WERI-Rb-1 (cell line): ENCODE measurements at regions not wholly inside any gene's neighbourhood (a gene's known extent, or its start where the extent isn't known, plus 50 kb on each side); places are given as distances from the start of the nearest gene placed in this dataset.

Experiments
- DNase-seq: peaks from one replicate; pipeline ENCODE4 v3.0.0-alpha.2; 2020
- H3K27ac ChIP-seq: fragments of 250-450 bp; sonication (Bioruptor Pico); 2 replicates; pipeline ENCODE4 v1.5.1; 2020; ENCODE audit warnings: mild to moderate bottlenecking, moderate library complexity
- H3K27me3 ChIP-seq: fragments of 250-450 bp; sonication (Bioruptor Pico); 2 replicates; pipeline ENCODE4 v1.5.1; 2021; ENCODE audit warnings: mild to moderate bottlenecking, low read depth, moderate library complexity; ENCODE audit not compliant: insufficient read depth, severe bottlenecking
- H3K36me3 ChIP-seq: fragments of 250-450 bp; sonication (Bioruptor Pico); 2 replicates; pipeline ENCODE4 v1.5.1; 2020; ENCODE audit warnings: mild to moderate bottlenecking, moderate library complexity
- H3K4me3 ChIP-seq: 2 replicates; pipeline ENCODE4 v1.5.1; 2011; ENCODE audit warnings: low read depth, mild to moderate bottlenecking, control low read depth, low read length
- H3K9me3 ChIP-seq: fragments of 250-450 bp; sonication (Bioruptor Pico); 2 replicates; pipeline ENCODE4 v1.5.1; 2021; ENCODE audit warnings: mild to moderate bottlenecking, moderate library complexity; ENCODE audit not compliant: severe bottlenecking
- TF ChIP-seq, protein P1 (sequence below): IDR thresholded peaks from 2 replicates; pipeline ENCODE4 v1.5.1; 2011; ENCODE audit warnings: low read depth, mild to moderate bottlenecking, control low read depth, inconsistent platforms, low read length

DNA sequence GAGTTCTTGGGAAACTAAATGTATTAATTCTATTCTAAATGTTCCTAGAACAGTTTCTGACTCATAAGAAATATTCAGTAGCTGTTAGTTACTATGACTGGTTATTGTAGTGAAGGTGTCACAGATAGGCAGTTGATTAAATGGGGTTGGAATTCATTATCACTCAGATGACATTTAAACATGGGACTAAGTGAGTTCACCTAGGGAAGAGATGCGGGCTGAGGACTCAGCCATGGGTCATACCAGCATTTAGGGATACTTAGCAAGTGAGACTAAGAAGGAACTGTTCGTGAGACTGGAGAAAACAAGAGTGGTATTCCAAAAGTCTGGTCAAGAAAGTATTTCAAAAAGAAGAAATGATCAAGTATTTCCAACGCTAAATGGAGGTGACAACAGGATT is 125.1 kb upstream of the ADGRL4 start:
- H3K27ac ChIP-seq, result no peak overlapping the region
- no peaks in the 10 kb centered on the region for H3K36me3 ChIP-seq
- H3K9me3 ChIP-seq, result no peaks in the 10 kb centered on the region
- TF ChIP-seq, protein P1, sequence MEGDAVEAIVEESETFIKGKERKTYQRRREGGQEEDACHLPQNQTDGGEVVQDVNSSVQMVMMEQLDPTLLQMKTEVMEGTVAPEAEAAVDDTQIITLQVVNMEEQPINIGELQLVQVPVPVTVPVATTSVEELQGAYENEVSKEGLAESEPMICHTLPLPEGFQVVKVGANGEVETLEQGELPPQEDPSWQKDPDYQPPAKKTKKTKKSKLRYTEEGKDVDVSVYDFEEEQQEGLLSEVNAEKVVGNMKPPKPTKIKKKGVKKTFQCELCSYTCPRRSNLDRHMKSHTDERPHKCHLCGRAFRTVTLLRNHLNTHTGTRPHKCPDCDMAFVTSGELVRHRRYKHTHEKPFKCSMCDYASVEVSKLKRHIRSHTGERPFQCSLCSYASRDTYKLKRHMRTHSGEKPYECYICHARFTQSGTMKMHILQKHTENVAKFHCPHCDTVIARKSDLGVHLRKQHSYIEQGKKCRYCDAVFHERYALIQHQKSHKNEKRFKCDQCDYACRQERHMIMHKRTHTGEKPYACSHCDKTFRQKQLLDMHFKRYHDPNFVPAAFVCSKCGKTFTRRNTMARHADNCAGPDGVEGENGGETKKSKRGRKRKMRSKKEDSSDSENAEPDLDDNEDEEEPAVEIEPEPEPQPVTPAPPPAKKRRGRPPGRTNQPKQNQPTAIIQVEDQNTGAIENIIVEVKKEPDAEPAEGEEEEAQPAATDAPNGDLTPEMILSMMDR, result no peak
- H3K27me3 ChIP-seq, result no peaks in the 10 kb centered on the region
- no peak for DNase-seq
- H3K4me3 ChIP-seq, result no peak overlapping the region

GRCh38 chr1:79129914-79130313 is 123.4 kb upstream of the ADGRL4 start:
- Histone ChIP-seq H3K9me3 (no peaks in the 10 kb centered on the region), H3K36me3 (no peaks in the 10 kb centered on the region), H3K27ac (no peak overlapping the region), H3K4me3 (no peak overlapping the region), H3K27me3 (no peaks in the 10 kb centered on the region)
- TF ChIP-seq, protein P1, result no peak
- DNase-seq, result no peak

DNA sequence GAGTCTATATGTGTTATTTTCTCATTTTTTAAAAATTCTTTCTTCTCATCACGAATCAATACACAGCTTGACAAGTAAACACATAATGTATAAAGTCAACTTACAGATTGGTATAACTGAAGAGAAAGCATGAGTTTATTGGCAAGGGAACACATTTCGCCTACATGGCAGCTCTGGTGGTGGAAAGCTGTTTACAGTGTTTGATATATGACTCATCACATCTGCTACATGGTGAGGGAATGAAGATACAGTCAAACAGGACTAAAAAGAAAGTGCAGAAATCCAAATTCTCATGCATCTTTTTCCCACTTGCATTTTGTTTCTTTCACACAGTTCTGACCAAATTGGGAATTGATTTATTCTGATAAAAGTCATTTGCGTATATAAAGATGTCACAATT is 122.2 kb upstream of the ADGRL4 start:
- TF ChIP-seq, protein P1, result no peak
- H3K27ac ChIP-seq, result no peak overlapping the region
- H3K36me3 ChIP-seq, result no peaks in the 10 kb centered on the region
- DNase-seq, result no peak
- H3K9me3 ChIP-seq, result no peaks in the 10 kb centered on the region
- no peaks in the 10 kb centered on the region for H3K27me3 ChIP-seq
- no peak overlapping the region for H3K4me3 ChIP-seq

- no peak for DNase-seq
- Histone ChIP-seq H3K9me3 (no peaks in the 10 kb centered on the region), H3K4me3 (no peak overlapping the region), H3K36me3 (no peaks in the 10 kb centered on the region), H3K27me3 (no peaks in the 10 kb centered on the region), H3K27ac (no peak overlapping the region)
- TF ChIP-seq, protein P1, result no peak
Measured at GRCh38 chr1:79124756-79125155, 118.2 kb upstream of the ADGRL4 start.

GRCh38 chr1:79122521-79122920 is 116.0 kb upstream of the ADGRL4 start:
- no peak overlapping the region for H3K4me3 ChIP-seq

DNA sequence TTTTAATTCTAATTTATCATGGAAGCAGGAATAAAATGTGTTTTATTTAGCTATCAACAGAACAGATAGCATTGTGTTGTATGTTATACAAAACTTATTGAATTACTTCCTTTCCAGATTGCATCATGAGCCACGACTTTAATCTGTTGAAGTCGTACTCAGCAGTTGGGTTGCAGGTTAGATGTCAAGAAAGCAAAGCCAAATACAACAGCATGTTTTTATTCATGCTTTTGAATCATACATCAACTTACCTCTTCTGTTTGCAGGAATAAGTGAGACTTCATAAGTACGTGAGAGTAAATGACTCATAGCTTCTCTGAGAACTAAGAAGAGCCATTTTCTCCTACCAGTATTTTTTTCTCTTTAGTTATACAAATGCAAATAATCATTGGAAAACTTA is 110.8 kb upstream of the ADGRL4 start:
- Histone ChIP-seq H3K4me3 (no peak overlapping the region), H3K27ac (no peak overlapping the region), H3K9me3 (no peaks in the 10 kb centered on the region), H3K27me3 (no peaks in the 10 kb centered on the region), H3K36me3 (no peaks in the 10 kb centered on the region)
- no peak for DNase-seq
- TF ChIP-seq, protein P1, result no peak

More at GRCh38 chr1:79122521-79122920, 116.0 kb upstream of the ADGRL4 start:
- DNase-seq, result no peak
- no peak overlapping the region for H3K27ac ChIP-seq
- H3K27me3 ChIP-seq, result no peaks in the 10 kb centered on the region
- TF ChIP-seq, protein P1, result no peak
- no peaks in the 10 kb centered on the region for H3K9me3 ChIP-seq
- no peaks in the 10 kb centered on the region for H3K36me3 ChIP-seq
